Activated naive CD8-positive, alpha-beta T cell treated with anti-CD3 and anti-CD28 coated beads, Interleukin-2, amount 10 ng/mL, durations not matched to agents 7 days and 5 days (primary cell): ENCODE measurements at regions not wholly inside any gene's neighbourhood (a gene's known extent, or its start where the extent isn't known, plus 50 kb on each side); places are given as distances from the start of the nearest gene placed in this dataset.

ENCODE experiments used
- ATAC-seq: fragments of 150-1000 bp; cut with Tn5 transposase; one replicate; pipeline ENCODE4 v1.10.0; 2021; ENCODE audit warnings: low read depth, moderate library complexity
- POLR2A ChIA-PET: fragments of 350-600 bp; sonication (Branson Sonifier 250); formaldehyde crosslinking; loops from one replicate; lab custom pipeline; 2021; ENCODE audit warnings: antibody characterized with exemption; lab: Charles Lee
- DNase-seq: peaks from one replicate; pipeline ENCODE4 v3.0.0; 2021
- H3K27ac Mint-ChIP-seq: one replicate; pipeline ENCODE4 v1.8.0; 2022; ENCODE audit warnings: mild to moderate bottlenecking, mixed read lengths
- H3K27me3 Mint-ChIP-seq: one replicate; pipeline ENCODE4 v1.8.0; 2022; ENCODE audit warnings: mild to moderate bottlenecking, moderate library complexity, mixed read lengths
- H3K36me3 Mint-ChIP-seq: one replicate; pipeline ENCODE4 v1.8.0; 2021; ENCODE audit warnings: mild to moderate bottlenecking, mixed read lengths
- H3K4me1 Mint-ChIP-seq: one replicate; pipeline ENCODE4 v1.8.0; 2021; ENCODE audit warnings: mixed read lengths
- H3K4me3 Mint-ChIP-seq: one replicate; pipeline ENCODE4 v1.8.0; 2022; ENCODE audit warnings: mild to moderate bottlenecking, moderate library complexity, mixed read lengths
- H3K9me3 Mint-ChIP-seq: one replicate; pipeline ENCODE4 v1.8.0; 2021; ENCODE audit warnings: mixed read lengths

GRCh38 chr1:57479471-57479870 is 55.6 kb upstream of the DAB1 start:
- H3K27me3 Mint-ChIP-seq, result no peaks in the 10 kb centered on the region
- H3K27ac Mint-ChIP-seq, result no peak overlapping the region
- H3K9me3 Mint-ChIP-seq, result no peaks in the 10 kb centered on the region
- DNase-seq (no peak), ATAC-seq (no peak)
- POLR2A ChIA-PET, result no interaction called here
- no peak overlapping the region for H3K4me3 Mint-ChIP-seq
- no peaks in the 10 kb centered on the region for H3K36me3 Mint-ChIP-seq
- no peaks in the 10 kb centered on the region for H3K4me1 Mint-ChIP-seq

- Mint-ChIP-seq H3K4me1 (no peaks in the 10 kb centered on the region), H3K27ac (no peak overlapping the region), H3K4me3 (no peak overlapping the region), H3K27me3 (no peaks in the 10 kb centered on the region), H3K9me3 (no peaks in the 10 kb centered on the region), H3K36me3 (no peaks in the 10 kb centered on the region)
- no peak for ATAC-seq
- POLR2A ChIA-PET, result no interaction called here
- no peak for DNase-seq
These were observed 51.5 kb upstream of the DAB1 start for GRCh38 chr1:57475366-57475765.

GRCh38 chr1:57474137-57474750 is 50.4 kb upstream of the DAB1 start:
- H3K4me3 Mint-ChIP-seq, result no peak overlapping the region
- no peaks in the 10 kb centered on the region for H3K4me1 Mint-ChIP-seq
- H3K9me3 Mint-ChIP-seq, result no peaks in the 10 kb centered on the region
- DNase-seq (no peak), ATAC-seq (no peak)
- POLR2A ChIA-PET, result no interaction called here
- H3K27me3 Mint-ChIP-seq, result peaks cover 2% of the 10 kb centered on the region
- no peaks in the 10 kb centered on the region for H3K36me3 Mint-ChIP-seq
- H3K27ac Mint-ChIP-seq, result no peak overlapping the region
